ENCODE measurements at regions not wholly inside any gene's neighbourhood (a gene's known extent, or its start where the extent isn't known, plus 50 kb on each side); places are given as distances from the start of the nearest gene placed in this dataset.

GRCh38 chr5:3836528-3836927 is 240.9 kb downstream of the IRX1 start:
- no peak for TF ChIP-seq CTCF (conservative IDR thresholded peaks at IDR 0.05; ENCODE audit: control insufficient read depth, insufficient read depth, low read depth, low read length)
- no peak overlapping the region for H3K4me3 ChIP-seq (ENCODE audit: control insufficient read depth, low read depth, low read length)
- DNase-seq (ENCODE audit: low read depth): no peak

- TF ChIP-seq CTCF (conservative IDR thresholded peaks at IDR 0.05; ENCODE audit: control insufficient read depth, insufficient read depth, low read depth, low read length): no peak
- DNase-seq (ENCODE audit: low read depth): no peak
- H3K4me3 ChIP-seq (ENCODE audit: control insufficient read depth, low read depth, low read length): no peak overlapping the region
These were observed 241.9 kb downstream of the IRX1 start for GRCh38 chr5:3837506-3837905.

- no peak for TF ChIP-seq CTCF (conservative IDR thresholded peaks at IDR 0.05; ENCODE audit: control insufficient read depth, insufficient read depth, low read depth, low read length)
- DNase-seq (ENCODE audit: low read depth): no peak
These were observed 243.5 kb downstream of the IRX1 start for GRCh38 chr5:3839151-3839550.

GRCh38 chr5:3842591-3842990 is 247.0 kb downstream of the IRX1 start:
- H3K4me3 ChIP-seq (ENCODE audit: control insufficient read depth, low read depth, low read length): no peak overlapping the region
- TF ChIP-seq CTCF (conservative IDR thresholded peaks at IDR 0.05; ENCODE audit: control insufficient read depth, insufficient read depth, low read depth, low read length): no peak
- DNase-seq (ENCODE audit: low read depth): no peak

More at GRCh38 chr5:3839151-3839550, 243.5 kb downstream of the IRX1 start:
- H3K4me3 ChIP-seq (ENCODE audit: control insufficient read depth, low read depth, low read length): no peak overlapping the region

- TF ChIP-seq CTCF (conservative IDR thresholded peaks at IDR 0.05; ENCODE audit: control insufficient read depth, insufficient read depth, low read depth, low read length): no peak
- H3K4me3 ChIP-seq (ENCODE audit: control insufficient read depth, low read depth, low read length): no peak overlapping the region
- no peak for DNase-seq (ENCODE audit: low read depth)
These were observed 248.1 kb downstream of the IRX1 start for GRCh38 chr5:3843706-3844105.

- TF ChIP-seq CTCF (conservative IDR thresholded peaks at IDR 0.05; ENCODE audit: control insufficient read depth, insufficient read depth, low read depth, low read length): no peak
- H3K4me3 ChIP-seq (ENCODE audit: control insufficient read depth, low read depth, low read length): no peak overlapping the region
- no peak for DNase-seq (ENCODE audit: low read depth)
These were observed 248.6 kb downstream of the IRX1 start for GRCh38 chr5:3844266-3844665.

- DNase-seq (ENCODE audit: low read depth): no peak
- TF ChIP-seq CTCF (conservative IDR thresholded peaks at IDR 0.05; ENCODE audit: control insufficient read depth, insufficient read depth, low read depth, low read length): no peak
- no peak overlapping the region for H3K4me3 ChIP-seq (ENCODE audit: control insufficient read depth, low read depth, low read length)
These were observed 249.6 kb downstream of the IRX1 start for GRCh38 chr5:3845230-3845629.
